Osteocyte (in vitro differentiated cells): ENCODE measurements at regions not wholly inside any gene's neighbourhood (a gene's known extent, or its start where the extent isn't known, plus 50 kb on each side); places are given as distances from the start of the nearest gene placed in this dataset.

Experiments
- DNase-seq: peaks from one replicate; pipeline ENCODE4 v3.0.0; 2021; ENCODE audit warnings: mixed read lengths; ENCODE audit not compliant: unreplicated experiment; ENCODE audit errors: extremely low spot score
- H3K27ac Mint-ChIP-seq: one replicate; pipeline ENCODE4 v1.8.0; 2021; ENCODE audit warnings: mild to moderate bottlenecking, mixed read lengths; ENCODE audit not compliant: unreplicated experiment
- H3K27me3 Mint-ChIP-seq: one replicate; pipeline ENCODE4 v1.8.0; 2021; ENCODE audit warnings: mixed read lengths; ENCODE audit not compliant: unreplicated experiment
- H3K36me3 Mint-ChIP-seq: one replicate; pipeline ENCODE4 v1.8.0; 2021; ENCODE audit warnings: mixed read lengths; ENCODE audit not compliant: unreplicated experiment
- H3K4me1 Mint-ChIP-seq: one replicate; pipeline ENCODE4 v1.8.0; 2021; ENCODE audit warnings: mixed read lengths; ENCODE audit not compliant: unreplicated experiment
- H3K4me3 Mint-ChIP-seq: one replicate; pipeline ENCODE4 v1.8.0; 2021; ENCODE audit warnings: mild to moderate bottlenecking, moderate library complexity, mixed read lengths; ENCODE audit not compliant: unreplicated experiment
- H3K9me3 Mint-ChIP-seq: one replicate; pipeline ENCODE4 v1.8.0; 2021; ENCODE audit warnings: mixed read lengths; ENCODE audit not compliant: unreplicated experiment
- TF ChIP-seq, protein P1 (sequence below): fragments of 200-600 bp; sonication (generic); IDR thresholded peaks from 2 replicates; pipeline ENCODE4 v1.5.0; 2021; ENCODE audit warnings: antibody characterized with exemption, mild to moderate bottlenecking, moderate library complexity

DNA sequence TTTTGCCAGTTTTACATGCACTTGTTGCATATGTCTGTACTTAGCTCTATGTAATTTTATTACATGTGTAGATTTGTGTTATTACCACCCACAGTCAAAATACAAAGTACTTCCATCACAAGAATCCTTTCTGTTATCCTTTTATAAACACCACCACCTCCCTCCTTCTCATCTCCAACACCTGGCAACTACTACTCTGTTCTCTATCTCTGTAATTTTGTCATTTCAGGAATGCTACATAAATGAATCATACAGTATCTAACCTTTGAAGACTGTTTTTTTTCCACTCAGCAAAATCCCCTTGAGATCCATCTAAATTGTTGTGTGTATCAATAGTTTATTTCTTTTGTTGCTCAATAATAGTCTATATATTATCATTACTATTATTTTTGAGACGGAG lies 64.5 kb upstream of the COP1 start:
- TF ChIP-seq, protein P1, sequence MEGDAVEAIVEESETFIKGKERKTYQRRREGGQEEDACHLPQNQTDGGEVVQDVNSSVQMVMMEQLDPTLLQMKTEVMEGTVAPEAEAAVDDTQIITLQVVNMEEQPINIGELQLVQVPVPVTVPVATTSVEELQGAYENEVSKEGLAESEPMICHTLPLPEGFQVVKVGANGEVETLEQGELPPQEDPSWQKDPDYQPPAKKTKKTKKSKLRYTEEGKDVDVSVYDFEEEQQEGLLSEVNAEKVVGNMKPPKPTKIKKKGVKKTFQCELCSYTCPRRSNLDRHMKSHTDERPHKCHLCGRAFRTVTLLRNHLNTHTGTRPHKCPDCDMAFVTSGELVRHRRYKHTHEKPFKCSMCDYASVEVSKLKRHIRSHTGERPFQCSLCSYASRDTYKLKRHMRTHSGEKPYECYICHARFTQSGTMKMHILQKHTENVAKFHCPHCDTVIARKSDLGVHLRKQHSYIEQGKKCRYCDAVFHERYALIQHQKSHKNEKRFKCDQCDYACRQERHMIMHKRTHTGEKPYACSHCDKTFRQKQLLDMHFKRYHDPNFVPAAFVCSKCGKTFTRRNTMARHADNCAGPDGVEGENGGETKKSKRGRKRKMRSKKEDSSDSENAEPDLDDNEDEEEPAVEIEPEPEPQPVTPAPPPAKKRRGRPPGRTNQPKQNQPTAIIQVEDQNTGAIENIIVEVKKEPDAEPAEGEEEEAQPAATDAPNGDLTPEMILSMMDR, result no peak
- Mint-ChIP-seq H3K4me3 (no peak overlapping the region), H3K27me3 (no peaks in the 10 kb centered on the region), H3K27ac (no peak overlapping the region), H3K9me3 (no peaks in the 10 kb centered on the region), H3K36me3 (no peaks in the 10 kb centered on the region), H3K4me1 (no peaks in the 10 kb centered on the region)
- no peak for DNase-seq
